Nephron progenitor cell (in vitro differentiated cells): ENCODE measurements at regions not wholly inside any gene's neighbourhood (a gene's known extent, or its start where the extent isn't known, plus 50 kb on each side); places are given as distances from the start of the nearest gene placed in this dataset.

ENCODE experiments used
- DNase-seq: peaks from one replicate; pipeline ENCODE4 v3.0.0; 2021
- H3K27ac Mint-ChIP-seq: 2 replicates; pipeline ENCODE4 v1.8.0; 2021; ENCODE audit warnings: mild to moderate bottlenecking, moderate library complexity, mixed read lengths
- H3K27me3 Mint-ChIP-seq: 2 replicates; pipeline ENCODE4 v1.8.0; 2021; ENCODE audit warnings: mild to moderate bottlenecking, low read depth, mixed read lengths; ENCODE audit not compliant: poor library complexity
- H3K36me3 Mint-ChIP-seq: 2 replicates; pipeline ENCODE4 v1.8.0; 2021; ENCODE audit warnings: low read depth, mixed read lengths
- H3K4me1 Mint-ChIP-seq: 2 replicates; pipeline ENCODE4 v1.8.0; 2021; ENCODE audit warnings: mixed read lengths
- H3K4me3 Mint-ChIP-seq: 2 replicates; pipeline ENCODE4 v1.8.0; 2021; ENCODE audit warnings: mild to moderate bottlenecking, moderate library complexity, mixed read lengths
- H3K9me3 Mint-ChIP-seq: 2 replicates; pipeline ENCODE4 v1.8.0; 2021; ENCODE audit warnings: mild to moderate bottlenecking, moderate library complexity, mixed read lengths
- CTCF ChIP-seq: fragments of 200-600 bp; sonication (generic); IDR thresholded peaks from 2 replicates; pipeline ENCODE4 v1.5.0; 2021; ENCODE audit warnings: antibody characterized with exemption

- peaks cover 22% of the 10 kb centered on the region for H3K4me1 Mint-ChIP-seq
- H3K9me3 Mint-ChIP-seq: no peaks in the 10 kb centered on the region
- no peak for TF ChIP-seq CTCF
- no peaks in the 10 kb centered on the region for H3K36me3 Mint-ChIP-seq
- H3K27me3 Mint-ChIP-seq: peaks cover 29% of the 10 kb centered on the region
- H3K4me3 Mint-ChIP-seq: no peak overlapping the region
- DNase-seq: no peak
- no peak overlapping the region for H3K27ac Mint-ChIP-seq
Observed at GRCh38 chr17:73827627-73828291, 183.5 kb upstream of the SDK2 start.

- H3K27ac Mint-ChIP-seq: no peak overlapping the region
- H3K4me1 Mint-ChIP-seq: peaks cover 19% of the 10 kb centered on the region
- peaks cover 17% of the 10 kb centered on the region for H3K27me3 Mint-ChIP-seq
- no peak for TF ChIP-seq CTCF
- no peak for DNase-seq
- no peak overlapping the region for H3K4me3 Mint-ChIP-seq
- no peaks in the 10 kb centered on the region for H3K9me3 Mint-ChIP-seq
- H3K36me3 Mint-ChIP-seq: no peaks in the 10 kb centered on the region
Observed at GRCh38 chr17:73829676-73830280, 185.5 kb upstream of the SDK2 start.

- no peak overlapping the region for H3K4me3 Mint-ChIP-seq
Observed at GRCh38 chr17:73831699-73832098, 187.5 kb upstream of the SDK2 start.

GRCh38 chr17:73833775-73834488, 189.7 kb upstream of the SDK2 start:
- peaks cover 11% of the 10 kb centered on the region for H3K27me3 Mint-ChIP-seq
- DNase-seq: no peak

More at GRCh38 chr17:73831699-73832098, 187.5 kb upstream of the SDK2 start:
- no peak for TF ChIP-seq CTCF
- H3K27me3 Mint-ChIP-seq: peaks cover 18% of the 10 kb centered on the region
- no peak for DNase-seq
- no peak overlapping the region for H3K27ac Mint-ChIP-seq
- H3K36me3 Mint-ChIP-seq: no peaks in the 10 kb centered on the region
- peaks cover 3% of the 10 kb centered on the region for H3K9me3 Mint-ChIP-seq
- H3K4me1 Mint-ChIP-seq: peaks cover 30% of the 10 kb centered on the region

GRCh38 chr17:73834684-73835343, 190.6 kb upstream of the SDK2 start:
- no peak overlapping the region for H3K27ac Mint-ChIP-seq
- H3K36me3 Mint-ChIP-seq: no peaks in the 10 kb centered on the region
- H3K4me3 Mint-ChIP-seq: no peak overlapping the region
- no peak for DNase-seq
- H3K4me1 Mint-ChIP-seq: peaks cover 16% of the 10 kb centered on the region
- no peak for TF ChIP-seq CTCF
- peaks cover 11% of the 10 kb centered on the region for H3K27me3 Mint-ChIP-seq
- H3K9me3 Mint-ChIP-seq: peaks cover 13% of the 10 kb centered on the region

More at GRCh38 chr17:73833775-73834488, 189.7 kb upstream of the SDK2 start:
- TF ChIP-seq CTCF: no peak
- no peaks in the 10 kb centered on the region for H3K36me3 Mint-ChIP-seq
- H3K4me1 Mint-ChIP-seq: peaks cover 16% of the 10 kb centered on the region
- H3K4me3 Mint-ChIP-seq: no peak overlapping the region
- no peak overlapping the region for H3K27ac Mint-ChIP-seq
- peaks cover 13% of the 10 kb centered on the region for H3K9me3 Mint-ChIP-seq
